ENCODE measurements at regions not wholly inside any gene's neighbourhood (a gene's known extent, or its start where the extent isn't known, plus 50 kb on each side); places are given as distances from the start of the nearest gene placed in this dataset.

GRCh38 chr14:85439696-85440328 lies 90.1 kb upstream of the FLRT2 start:
- no peak for TF ChIP-seq POLR2A (IDR thresholded peaks at IDR 0.05)
- TF ChIP-seq CTCF (IDR thresholded peaks at IDR 0.05) = no peak
